Muscle of leg (tissue), 3 donors: ENCODE measurements at regions not wholly inside any gene's neighbourhood (a gene's known extent, or its start where the extent isn't known, plus 50 kb on each side); places are given as distances from the start of the nearest gene placed in this dataset.

Source experiments
- DNase-seq: peaks from one replicate; pipeline ENCODE4 v3.0.0; 2013
- H3K27ac ChIP-seq: one replicate; pipeline ENCODE4 v1.5.1; 2013; ENCODE audit warnings: mild to moderate bottlenecking, low read length, control low read depth
- H3K27me3 ChIP-seq: one replicate; pipeline ENCODE4 v1.6.1; 2013; ENCODE audit warnings: low read length; ENCODE audit not compliant: control insufficient read depth, insufficient read depth
- H3K36me3 ChIP-seq: one replicate; pipeline ENCODE4 v1.6.1; 2013; ENCODE audit warnings: low read length; ENCODE audit not compliant: control insufficient read depth, insufficient read depth
- H3K4me1 ChIP-seq: one replicate; pipeline ENCODE4 v1.6.1; 2013; ENCODE audit warnings: low read length; ENCODE audit not compliant: control insufficient read depth, insufficient read depth
- H3K4me3 ChIP-seq: one replicate; pipeline ENCODE4 v1.5.1; 2013; ENCODE audit warnings: low read length, control low read depth
- H3K9me3 ChIP-seq: replicated peaks from 2 replicates; pipeline ENCODE4 v1.6.1; 2013; ENCODE audit warnings: low read depth, low read length; ENCODE audit not compliant: control insufficient read depth
- WGBS: methylation state at CpG from one replicate; pipeline ENCODE4 v1.1.5; 2013; ENCODE audit warnings: missing lambda C conversion rate; ENCODE audit not compliant: insufficient coverage; 5-methylcytosine and 5-hydroxymethylcytosine counted together

GRCh38 chr4:18878561-18878960 lies 857.0 kb upstream of the LCORL start:
- Histone ChIP-seq H3K36me3 (no peaks in the 10 kb centered on the region), H3K4me3 (no peak overlapping the region), H3K4me1 (peaks cover 2% of the 10 kb centered on the region), H3K27ac (no peak overlapping the region), H3K27me3 (no peaks in the 10 kb centered on the region), H3K9me3 (peaks cover 1% of the 10 kb centered on the region)
- WGBS, result no CpG with 5 or more reads among the region's 1 CpG
- no peak for DNase-seq

- Histone ChIP-seq H3K9me3 (peaks cover 11% of the 10 kb centered on the region), H3K27me3 (no peaks in the 10 kb centered on the region), H3K4me1 (no peaks in the 10 kb centered on the region), H3K36me3 (no peaks in the 10 kb centered on the region), H3K4me3 (no peak overlapping the region), H3K27ac (no peak overlapping the region)
- no CpG with 5 or more reads among the region's 1 CpG for WGBS
- peak; percentile 51 for DNase-seq
Observed at GRCh38 chr4:18869166-18869565, 847.6 kb upstream of the LCORL start.

GRCh38 chr4:18860836-18861530 lies 839.4 kb upstream of the LCORL start:
- Histone ChIP-seq H3K4me1 (no peaks in the 10 kb centered on the region), H3K9me3 (no peaks in the 10 kb centered on the region), H3K4me3 (no peak overlapping the region), H3K36me3 (no peaks in the 10 kb centered on the region), H3K27ac (no peak overlapping the region), H3K27me3 (no peaks in the 10 kb centered on the region)
- WGBS, result no CpG with 5 or more reads among the region's 2 CpGs
- DNase-seq, result no peak

GRCh38 chr4:18859468-18859867 lies 837.9 kb upstream of the LCORL start:
- WGBS, result no CpG with 5 or more reads among the region's 2 CpGs
- no peaks in the 10 kb centered on the region for H3K9me3 ChIP-seq
- no peaks in the 10 kb centered on the region for H3K27me3 ChIP-seq
- H3K4me3 ChIP-seq, result no peak overlapping the region
- H3K27ac ChIP-seq, result no peak overlapping the region
- no peaks in the 10 kb centered on the region for H3K36me3 ChIP-seq
- H3K4me1 ChIP-seq, result no peaks in the 10 kb centered on the region
- DNase-seq, result no peak

GRCh38 chr4:18858229-18858922 lies 836.8 kb upstream of the LCORL start:
- Histone ChIP-seq H3K27ac (no peak overlapping the region), H3K27me3 (no peaks in the 10 kb centered on the region), H3K36me3 (no peaks in the 10 kb centered on the region), H3K9me3 (no peaks in the 10 kb centered on the region), H3K4me3 (no peak overlapping the region), H3K4me1 (no peaks in the 10 kb centered on the region)
- DNase-seq, result no peak
- WGBS, result 86% methylated on average over 4 of the region's 6 CpGs

- DNase-seq, result no peak
- WGBS, result 55% methylated on average over 2 of the region's 2 CpGs
- Histone ChIP-seq H3K9me3 (no peaks in the 10 kb centered on the region), H3K4me3 (no peak overlapping the region), H3K27ac (no peak overlapping the region), H3K4me1 (no peaks in the 10 kb centered on the region), H3K27me3 (no peaks in the 10 kb centered on the region), H3K36me3 (no peaks in the 10 kb centered on the region)
Observed at GRCh38 chr4:18850867-18851266, 829.3 kb upstream of the LCORL start.

GRCh38 chr4:18847249-18847890 lies 825.8 kb upstream of the LCORL start:
- WGBS, result 81% methylated on average over 3 of the region's 5 CpGs
- Histone ChIP-seq H3K36me3 (no peaks in the 10 kb centered on the region), H3K4me3 (no peak overlapping the region), H3K27me3 (no peaks in the 10 kb centered on the region), H3K9me3 (no peaks in the 10 kb centered on the region), H3K4me1 (no peaks in the 10 kb centered on the region), H3K27ac (no peak overlapping the region)
- DNase-seq, result peak; percentile 18

GRCh38 chr4:18846313-18846712 lies 824.8 kb upstream of the LCORL start:
- Histone ChIP-seq H3K4me3 (no peak overlapping the region), H3K27me3 (no peaks in the 10 kb centered on the region), H3K4me1 (no peaks in the 10 kb centered on the region), H3K27ac (no peak overlapping the region), H3K36me3 (no peaks in the 10 kb centered on the region), H3K9me3 (no peaks in the 10 kb centered on the region)
- WGBS, result no CpG with 5 or more reads among the region's 1 CpG
- DNase-seq, result no peak

- Histone ChIP-seq H3K27me3 (no peaks in the 10 kb centered on the region), H3K4me3 (no peak overlapping the region), H3K27ac (no peak overlapping the region), H3K9me3 (no peaks in the 10 kb centered on the region), H3K36me3 (no peaks in the 10 kb centered on the region), H3K4me1 (no peaks in the 10 kb centered on the region)
- WGBS, result 57% methylated on average over 1 of the region's 1 CpG
- peak; percentile 12 for DNase-seq
Observed at GRCh38 chr4:18844726-18845125, 823.2 kb upstream of the LCORL start.

GRCh38 chr4:18842431-18842830 lies 820.9 kb upstream of the LCORL start:
- WGBS, result 93% methylated on average over 5 of the region's 5 CpGs

More at GRCh38 chr4:18842431-18842830, 820.9 kb upstream of the LCORL start:
- no peak for DNase-seq
- Histone ChIP-seq H3K4me1 (no peaks in the 10 kb centered on the region), H3K4me3 (no peak overlapping the region), H3K27me3 (no peaks in the 10 kb centered on the region), H3K9me3 (no peaks in the 10 kb centered on the region), H3K36me3 (no peaks in the 10 kb centered on the region), H3K27ac (no peak overlapping the region)
